ENCODE measurements at regions not wholly inside any gene's neighbourhood (a gene's known extent, or its start where the extent isn't known, plus 50 kb on each side); places are given as distances from the start of the nearest gene placed in this dataset.

DNA sequence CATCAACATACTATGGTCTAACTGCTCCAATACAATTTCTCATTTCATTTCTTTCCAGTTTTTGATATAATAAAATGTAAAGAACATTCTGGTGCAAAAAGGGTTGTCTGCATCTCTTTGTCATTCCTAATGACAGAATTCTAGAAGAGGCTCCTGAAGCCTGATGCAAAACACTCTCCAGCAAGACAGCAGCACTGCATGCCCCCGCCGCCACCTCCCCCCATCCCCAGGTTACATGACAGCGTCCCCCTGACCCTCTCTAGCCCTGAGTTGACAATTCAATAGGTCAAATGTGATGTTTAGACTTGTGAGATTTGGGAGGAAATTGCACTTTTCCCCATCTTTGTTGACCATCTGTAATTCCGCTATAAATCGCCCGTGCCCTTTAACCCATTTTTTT is 64.6 kb upstream of the C1orf21 start:
- no peak for DNase-seq (ENCODE audit: low read depth)

DNA sequence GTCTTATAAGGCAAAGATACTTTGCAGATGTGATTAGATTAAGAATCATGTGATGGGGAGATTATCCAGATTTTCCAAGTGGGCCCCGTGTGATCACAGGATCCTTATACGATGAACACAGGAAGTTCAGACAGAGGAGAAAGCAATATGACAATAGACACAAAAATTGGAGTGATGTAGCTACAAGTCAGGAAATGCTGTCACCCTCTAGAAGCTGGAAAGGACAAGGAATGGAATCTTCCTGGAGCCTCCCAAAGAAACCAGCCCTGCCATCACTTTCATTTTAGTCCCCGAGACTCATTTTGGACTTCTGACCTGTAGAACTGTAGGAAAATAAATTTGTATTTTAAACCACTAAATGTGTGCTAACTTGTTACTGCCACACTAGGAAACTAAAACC is 61.9 kb upstream of the C1orf21 start:
- no peak for DNase-seq (ENCODE audit: low read depth)

DNA sequence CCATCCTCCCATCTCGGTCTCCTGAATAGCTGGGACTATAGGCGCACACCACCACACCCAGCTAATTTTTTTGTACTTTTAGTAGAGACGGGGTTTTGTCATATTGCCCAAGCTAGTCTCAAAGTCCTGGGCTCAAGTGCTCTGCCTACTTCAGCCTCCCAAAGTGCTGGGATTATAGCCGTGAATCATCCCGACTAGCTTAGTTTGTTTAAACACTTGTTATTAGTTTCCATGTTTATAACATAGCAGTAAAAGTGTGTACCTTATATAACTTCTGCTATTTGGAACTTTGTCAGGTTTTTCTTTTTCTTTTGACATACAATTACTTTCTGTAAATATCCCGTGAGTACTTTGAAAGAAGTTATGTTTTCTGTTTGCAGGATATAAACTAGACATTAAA is 60.6 kb upstream of the C1orf21 start:
- no peak for DNase-seq (ENCODE audit: low read depth)

DNA sequence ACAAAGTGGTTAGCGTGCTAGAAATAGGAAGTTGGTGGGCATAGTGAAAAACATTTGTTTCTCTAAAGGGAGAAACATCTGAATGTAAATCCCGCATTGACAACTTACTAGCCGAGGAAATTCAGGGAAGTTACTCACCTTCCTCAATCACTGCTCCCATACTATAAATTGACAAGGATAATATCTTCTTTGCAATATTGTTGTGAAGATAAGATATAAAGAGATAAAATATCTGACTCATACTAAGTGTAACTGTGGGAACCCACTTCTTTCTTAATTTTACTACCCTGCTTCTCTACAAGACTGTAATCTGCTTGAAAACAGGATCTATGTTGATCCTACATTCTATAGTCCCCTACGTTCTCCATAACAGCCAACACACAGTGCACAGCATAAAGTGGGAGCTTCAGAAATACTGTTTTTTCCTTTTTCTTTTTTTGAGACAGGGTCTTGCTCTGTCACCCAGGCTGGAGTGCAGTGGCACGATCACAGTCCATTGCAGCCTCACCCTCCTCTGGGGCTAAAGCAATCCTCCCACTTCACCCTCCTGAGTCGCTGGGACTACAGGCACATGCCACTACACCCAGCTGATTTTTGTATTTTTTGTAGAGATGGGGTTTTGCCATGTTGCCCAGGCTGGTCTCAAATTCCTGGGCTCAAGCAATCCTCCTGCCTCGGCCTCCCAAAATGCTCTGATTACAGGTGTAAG is 57.4 kb upstream of the C1orf21 start:
- no peak for DNase-seq (ENCODE audit: low read depth)

DNA sequence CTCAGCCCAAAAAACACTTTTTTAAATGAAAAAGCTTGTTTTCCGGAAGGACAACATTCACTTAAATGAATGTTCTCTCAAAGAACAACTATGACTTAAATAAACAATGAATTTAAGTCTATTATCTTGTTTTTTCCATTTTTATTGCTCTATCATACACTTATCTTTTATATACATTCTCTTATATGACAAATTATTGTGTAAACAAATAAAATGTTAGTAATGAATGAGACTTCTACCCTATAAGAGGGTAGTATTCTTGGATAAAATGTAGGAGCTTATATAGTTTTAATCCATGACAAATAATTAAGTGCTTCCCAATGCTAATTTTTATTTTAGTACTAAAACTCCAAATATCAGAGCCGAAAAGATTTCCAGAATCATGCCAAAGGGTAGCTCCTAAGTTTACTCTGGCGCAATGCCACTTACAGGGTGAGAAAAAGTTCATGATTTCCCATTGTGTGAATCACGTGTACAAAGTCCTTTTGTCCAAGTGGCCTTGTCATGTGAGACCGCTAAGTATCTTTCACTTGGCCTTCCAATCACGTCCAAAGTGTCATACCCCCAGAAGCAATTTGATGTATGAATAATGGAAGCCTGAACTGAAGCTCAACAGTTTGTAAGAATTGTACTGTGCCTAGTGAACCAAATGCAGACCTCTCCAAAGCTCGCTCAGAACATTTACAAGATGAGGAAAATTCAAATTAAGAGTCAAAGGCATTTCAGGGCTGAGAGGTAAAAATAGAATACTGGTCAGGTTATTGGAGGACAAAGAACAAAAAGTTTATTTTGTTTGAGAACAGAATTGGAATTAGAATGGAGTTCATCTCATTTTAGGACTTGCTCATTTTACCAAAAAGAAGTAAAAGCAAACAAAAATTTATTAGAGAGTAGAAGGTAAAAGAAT is 56.6 kb upstream of the C1orf21 start:
- DNase-seq (ENCODE audit: low read depth) = no peak

DNA sequence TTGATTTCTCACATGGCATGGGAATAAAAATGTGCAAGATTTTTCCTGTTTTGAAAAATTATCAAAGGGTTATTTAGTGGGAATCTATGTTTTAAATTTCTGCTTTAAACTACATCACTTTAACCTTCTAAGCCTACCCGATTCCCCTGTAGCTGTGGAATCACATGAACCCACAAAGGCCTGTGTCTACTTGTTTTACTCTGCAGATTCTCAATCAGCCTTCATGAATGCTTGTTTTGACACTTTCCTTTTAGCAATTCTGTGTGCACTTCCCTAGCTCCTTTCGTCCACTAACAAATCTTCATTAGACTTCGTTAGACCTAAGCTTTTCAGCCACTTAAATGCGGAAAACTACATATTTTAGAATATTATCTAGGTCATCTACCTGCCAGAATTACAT is 56.0 kb upstream of the C1orf21 start:
- DNase-seq (ENCODE audit: low read depth) = no peak
